ENCODE measurements at regions not wholly inside any gene's neighbourhood (a gene's known extent, or its start where the extent isn't known, plus 50 kb on each side); places are given as distances from the start of the nearest gene placed in this dataset.

DNA sequence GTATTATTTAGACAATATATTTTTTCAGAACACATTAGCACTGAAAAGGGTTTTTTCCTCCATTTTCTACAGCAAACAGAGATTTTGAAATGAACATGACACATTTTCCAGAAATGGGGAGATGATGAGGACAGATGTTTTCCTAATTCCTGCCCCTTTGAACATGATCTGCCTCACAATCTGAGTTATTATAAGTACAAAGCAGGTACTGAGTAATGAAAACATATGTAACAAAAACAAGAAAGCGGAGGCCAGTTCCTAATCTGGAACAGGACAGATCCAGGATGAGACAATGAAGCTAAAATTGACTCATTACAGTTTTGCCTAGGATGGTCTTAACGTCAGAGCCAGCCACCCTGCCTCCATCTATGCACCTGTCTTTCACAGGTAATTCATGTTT, 642.8 kb upstream of the NR2F2 start:
- Histone ChIP-seq H3K4me3 (no peak overlapping the region), H3K36me3 (no peaks in the 10 kb centered on the region), H3K27me3 (no peaks in the 10 kb centered on the region), H3K9me3 (no peaks in the 10 kb centered on the region), H3K4me1 (no peaks in the 10 kb centered on the region), H3K27ac (no peak overlapping the region)
- intact Hi-C loops (cut with DNase I): no loop called here
- WGBS, 2 donors: 70 to 89% methylated on average over 2 of the region's 2 CpGs
- no peak for TF ChIP-seq POLR2AphosphoS5 (IDR thresholded peaks at IDR 0.05)
- no peak for TF ChIP-seq EP300 (IDR thresholded peaks at IDR 0.05)
- no peak for TF ChIP-seq POLR2A (IDR thresholded peaks at IDR 0.05)
- TF ChIP-seq, protein P1, sequence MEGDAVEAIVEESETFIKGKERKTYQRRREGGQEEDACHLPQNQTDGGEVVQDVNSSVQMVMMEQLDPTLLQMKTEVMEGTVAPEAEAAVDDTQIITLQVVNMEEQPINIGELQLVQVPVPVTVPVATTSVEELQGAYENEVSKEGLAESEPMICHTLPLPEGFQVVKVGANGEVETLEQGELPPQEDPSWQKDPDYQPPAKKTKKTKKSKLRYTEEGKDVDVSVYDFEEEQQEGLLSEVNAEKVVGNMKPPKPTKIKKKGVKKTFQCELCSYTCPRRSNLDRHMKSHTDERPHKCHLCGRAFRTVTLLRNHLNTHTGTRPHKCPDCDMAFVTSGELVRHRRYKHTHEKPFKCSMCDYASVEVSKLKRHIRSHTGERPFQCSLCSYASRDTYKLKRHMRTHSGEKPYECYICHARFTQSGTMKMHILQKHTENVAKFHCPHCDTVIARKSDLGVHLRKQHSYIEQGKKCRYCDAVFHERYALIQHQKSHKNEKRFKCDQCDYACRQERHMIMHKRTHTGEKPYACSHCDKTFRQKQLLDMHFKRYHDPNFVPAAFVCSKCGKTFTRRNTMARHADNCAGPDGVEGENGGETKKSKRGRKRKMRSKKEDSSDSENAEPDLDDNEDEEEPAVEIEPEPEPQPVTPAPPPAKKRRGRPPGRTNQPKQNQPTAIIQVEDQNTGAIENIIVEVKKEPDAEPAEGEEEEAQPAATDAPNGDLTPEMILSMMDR (IDR thresholded peaks at IDR 0.05): no peak
- DNase-seq: no peak

GRCh38 chr15:95690631-95691340, 639.7 kb upstream of the NR2F2 start:
- 80 to 88% methylated on average over 7 of the region's 7 CpGs for WGBS, 2 donors
- TF ChIP-seq POLR2AphosphoS5 (IDR thresholded peaks at IDR 0.05) (no peak), EP300 (IDR thresholded peaks at IDR 0.05) (no peak), POLR2A (IDR thresholded peaks at IDR 0.05) (no peak)
- TF ChIP-seq, protein P1 (IDR thresholded peaks at IDR 0.05): no peak
- intact Hi-C loops (cut with DNase I): no loop called here

DNA sequence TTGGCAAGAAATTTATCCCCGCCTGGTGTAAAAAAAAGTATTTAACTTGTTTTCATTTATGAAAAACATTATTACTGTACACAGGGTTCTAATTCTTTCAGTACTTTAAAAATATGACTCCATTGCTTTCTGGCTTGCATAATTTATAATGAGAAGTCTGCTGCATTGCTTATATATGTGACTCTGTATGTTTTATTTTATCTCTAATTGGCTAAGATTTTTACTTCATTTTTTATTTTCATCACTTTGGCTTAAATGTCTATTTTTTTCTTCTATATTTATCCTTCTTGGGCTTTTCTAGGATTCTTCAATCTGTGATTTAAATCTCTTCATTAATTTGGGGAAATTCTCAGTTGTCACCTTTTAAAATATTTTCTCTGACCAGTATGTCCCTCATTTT, 636.6 kb upstream of the NR2F2 start:
- WGBS, 2 donors: 90 to 93% methylated on average over 1 of the region's 1 CpG

More at GRCh38 chr15:95690631-95691340, 639.7 kb upstream of the NR2F2 start:
- H3K27me3 ChIP-seq: no peaks in the 10 kb centered on the region
- DNase-seq: no peak
- H3K4me3 ChIP-seq: no peak overlapping the region
- H3K27ac ChIP-seq: no peak overlapping the region
- no peaks in the 10 kb centered on the region for H3K36me3 ChIP-seq
- H3K9me3 ChIP-seq: peaks cover 0 to 10% (median 6%) of the 10 kb centered on the region in 4 donors
- H3K4me1 ChIP-seq: no peaks in the 10 kb centered on the region

GRCh38 chr15:95698230-95698629, 632.3 kb upstream of the NR2F2 start:
- Histone ChIP-seq H3K4me3 (no peak overlapping the region), H3K4me1 (no peaks in the 10 kb centered on the region), H3K36me3 (no peaks in the 10 kb centered on the region), H3K27me3 (no peaks in the 10 kb centered on the region), H3K9me3 (peaks cover 0 to 21% (median 9%) of the 10 kb centered on the region in 4 donors), H3K27ac (no peak overlapping the region)
- intact Hi-C loops (cut with DNase I): no loop called here
- 67 to 71% methylated on average over 2 of the region's 2 CpGs for WGBS, 2 donors
- TF ChIP-seq, protein P1 (IDR thresholded peaks at IDR 0.05): no peak
- TF ChIP-seq EP300 (IDR thresholded peaks at IDR 0.05) (no peak), POLR2A (IDR thresholded peaks at IDR 0.05) (no peak), POLR2AphosphoS5 (IDR thresholded peaks at IDR 0.05) (no peak)
- DNase-seq: no peak

More for the DNA sequence above, 636.6 kb upstream of the NR2F2 start:
- Histone ChIP-seq H3K27me3 (no peaks in the 10 kb centered on the region), H3K27ac (no peak overlapping the region), H3K36me3 (no peaks in the 10 kb centered on the region), H3K4me1 (no peaks in the 10 kb centered on the region), H3K9me3 (peaks cover 0 to 10% (median 6%) of the 10 kb centered on the region in 4 donors), H3K4me3 (no peak overlapping the region)
- no peak for DNase-seq
- intact Hi-C loops (cut with DNase I): no loop called here
- no peak for TF ChIP-seq POLR2AphosphoS5 (IDR thresholded peaks at IDR 0.05)
- TF ChIP-seq, protein P1 (IDR thresholded peaks at IDR 0.05): no peak
- TF ChIP-seq EP300 (IDR thresholded peaks at IDR 0.05): no peak
- no peak for TF ChIP-seq POLR2A (IDR thresholded peaks at IDR 0.05)
